ENCODE measurements at regions not wholly inside any gene's neighbourhood (a gene's known extent, or its start where the extent isn't known, plus 50 kb on each side); places are given as distances from the start of the nearest gene placed in this dataset.
"Not testable (repeated sequence)": the region's sequence is repeated elsewhere in the genome, so short reads cannot be mapped to it uniquely, and the experiment has no call there.

- no peak for DNase-seq
These were observed 142.1 kb downstream of the C6orf118 start for GRCh38 chr6:165167311-165167710.

GRCh38 chr6:165163519-165163918 is 145.9 kb downstream of the C6orf118 start:
- DNase-seq: no peak

DNA sequence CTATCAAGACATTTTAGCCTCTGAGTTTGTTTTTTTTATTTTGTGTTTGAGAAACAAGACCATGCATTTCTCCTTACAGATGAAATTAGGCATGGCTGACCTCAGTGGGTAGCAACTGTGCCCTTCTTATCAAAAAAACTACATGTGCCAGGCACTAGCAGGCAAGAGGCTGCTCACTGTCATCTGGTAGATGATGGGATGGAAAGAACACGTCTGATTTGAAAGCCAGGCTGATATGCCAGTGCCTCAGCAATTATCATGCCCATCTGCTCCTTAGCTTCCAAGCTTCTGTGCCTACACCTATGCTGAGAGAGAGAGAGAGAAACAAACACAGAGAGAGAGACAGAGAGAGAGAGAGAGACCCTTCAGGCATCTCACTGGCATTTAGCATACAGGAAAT is 149.9 kb downstream of the C6orf118 start:
- no peak for DNase-seq

- no peak for DNase-seq
These were observed 162.9 kb downstream of the C6orf118 start for GRCh38 chr6:165146456-165146855.

DNA sequence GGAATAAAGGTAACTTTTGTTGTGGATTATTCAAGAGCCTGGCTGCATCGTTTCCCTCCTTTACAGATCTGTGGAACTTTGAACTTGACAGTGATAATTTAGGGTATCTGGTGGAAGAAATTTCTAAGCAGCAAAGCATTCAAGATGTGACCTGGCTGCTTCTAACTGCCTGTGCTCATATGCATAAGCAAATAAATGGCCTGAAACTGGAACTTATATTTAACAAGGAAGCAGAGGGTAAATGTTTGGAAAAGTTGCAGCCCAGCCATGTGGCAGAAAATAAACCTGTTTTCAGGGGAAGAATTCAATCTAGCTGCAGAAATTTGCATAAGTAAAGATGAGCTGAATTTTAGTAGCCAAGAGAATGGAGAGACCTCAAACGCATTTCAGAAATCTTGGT is 173.5 kb downstream of the C6orf118 start:
- no peak for DNase-seq

DNA sequence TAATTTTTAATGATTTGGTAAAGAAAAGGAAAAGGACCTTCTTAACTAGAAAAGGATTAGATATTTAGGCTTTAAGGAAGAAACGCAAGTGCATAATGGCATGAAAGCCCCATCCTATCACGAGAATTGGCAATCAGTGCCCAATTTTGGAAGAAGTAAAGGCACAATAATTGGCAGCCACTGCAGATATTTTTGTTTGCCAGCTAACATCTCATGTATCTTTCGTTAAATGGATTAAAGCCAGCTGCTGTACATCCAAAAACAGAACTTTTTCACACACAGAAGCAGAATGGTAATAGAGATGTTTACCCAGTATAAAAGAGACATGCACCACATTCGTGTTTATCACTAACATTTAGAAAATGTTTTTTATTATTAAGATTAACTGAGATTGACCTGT is 180.3 kb downstream of the C6orf118 start:
- DNase-seq: no peak

GRCh38 chr6:165127743-165128142 is 181.7 kb downstream of the C6orf118 start:
- not testable (repeated sequence) for DNase-seq

DNA sequence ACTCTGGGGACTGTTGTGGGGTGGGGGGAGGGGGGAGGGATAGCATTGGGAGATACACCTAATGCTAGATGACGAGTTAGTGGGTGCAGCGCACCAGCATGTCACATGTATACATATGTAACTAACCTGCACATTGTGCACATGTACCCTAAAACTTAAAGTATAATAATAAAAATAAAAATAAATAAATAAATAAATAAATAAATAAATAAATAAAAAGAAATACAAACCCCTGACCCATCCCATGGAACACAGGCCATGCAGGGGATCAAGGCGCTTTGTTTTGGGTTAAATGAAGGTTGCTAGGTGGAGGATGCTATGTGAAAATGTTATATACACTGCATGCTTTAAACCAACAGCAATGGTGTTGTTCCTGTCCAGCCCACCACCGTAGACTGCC is 184.7 kb downstream of the C6orf118 start:
- not testable (repeated sequence) for DNase-seq

DNA sequence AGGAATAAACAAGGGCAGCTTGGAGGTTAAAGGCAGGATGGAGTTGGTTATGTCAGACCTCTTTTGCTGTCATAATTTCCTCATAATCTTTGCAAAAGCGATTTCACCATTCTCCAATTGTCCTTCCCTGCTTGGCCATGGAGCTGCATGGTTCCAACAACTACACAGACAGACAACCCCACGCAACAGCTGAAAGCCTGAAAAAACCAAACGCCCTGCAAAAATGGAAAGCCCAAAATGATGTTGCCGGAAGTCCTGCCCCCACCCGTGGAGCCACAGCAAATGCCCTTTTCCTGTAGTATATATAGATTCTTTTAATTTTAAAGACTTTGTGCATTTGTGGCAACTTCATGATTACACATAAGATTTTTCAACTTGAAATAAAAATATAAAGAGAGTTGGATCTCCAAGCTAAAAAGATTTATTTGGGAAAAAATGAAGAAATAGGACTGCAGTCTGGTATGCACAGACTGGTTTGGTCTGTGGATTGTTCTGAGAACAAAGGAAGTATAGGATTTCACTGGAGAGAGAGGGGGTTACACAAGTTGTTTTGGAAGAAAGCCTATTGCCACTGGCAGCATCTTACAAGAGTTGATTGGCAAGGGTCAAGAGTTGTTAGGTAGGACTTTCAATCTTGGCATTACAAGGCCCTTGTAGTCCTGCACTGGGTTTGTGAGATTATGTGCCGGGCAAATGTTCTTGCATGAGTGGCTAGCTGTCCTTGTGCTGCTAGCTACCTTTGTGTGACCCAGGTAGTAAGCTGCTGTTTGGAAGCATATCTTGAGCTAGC is 190.0 kb downstream of the C6orf118 start:
- no peak for DNase-seq

DNA sequence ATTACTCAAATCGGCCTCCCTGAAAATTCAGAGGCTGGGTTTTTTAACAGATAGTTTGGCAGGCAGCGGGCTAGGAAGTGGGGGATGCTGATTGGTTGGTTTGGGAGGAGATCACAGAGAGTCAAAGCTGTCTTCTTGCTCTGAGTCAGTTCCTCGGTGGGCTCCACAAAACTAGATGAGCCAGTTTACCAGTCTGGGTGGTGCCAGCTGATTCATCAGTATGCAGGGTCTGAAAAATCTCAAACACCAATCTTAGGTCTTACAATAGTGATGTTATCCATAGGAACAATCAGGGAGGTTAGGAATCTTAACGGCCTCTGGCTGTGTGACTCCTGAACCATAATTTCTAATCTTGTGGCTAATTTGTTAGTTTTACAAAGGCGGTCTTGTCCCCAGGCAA is 190.7 kb downstream of the C6orf118 start:
- DNase-seq: no peak

GRCh38 chr6:165117806-165118205 is 191.6 kb downstream of the C6orf118 start:
- DNase-seq: no peak

- no peak for DNase-seq
These were observed 192.3 kb downstream of the C6orf118 start for GRCh38 chr6:165117121-165117520.

GRCh38 chr6:165110860-165111259 is 198.5 kb downstream of the C6orf118 start:
- no peak for DNase-seq

DNA sequence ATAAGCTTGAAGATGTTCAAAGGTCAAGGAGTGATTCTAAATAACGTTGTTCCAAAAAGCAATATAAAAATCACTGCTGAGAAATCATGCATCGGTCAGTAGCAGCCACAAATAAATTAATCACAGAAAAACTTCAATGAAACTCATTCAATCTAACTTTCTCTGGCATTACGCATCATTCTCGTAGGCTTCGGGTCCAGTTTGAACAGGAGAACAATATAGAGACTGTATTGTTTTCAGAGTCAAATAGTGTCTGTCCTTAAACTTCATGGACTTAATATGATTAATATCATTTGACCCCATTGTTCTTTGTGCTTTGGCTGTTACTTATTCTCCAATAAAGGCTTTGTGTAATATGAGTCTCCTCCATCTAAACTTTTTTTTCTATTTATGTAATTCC is 200.4 kb downstream of the C6orf118 start:
- DNase-seq: no peak

DNA sequence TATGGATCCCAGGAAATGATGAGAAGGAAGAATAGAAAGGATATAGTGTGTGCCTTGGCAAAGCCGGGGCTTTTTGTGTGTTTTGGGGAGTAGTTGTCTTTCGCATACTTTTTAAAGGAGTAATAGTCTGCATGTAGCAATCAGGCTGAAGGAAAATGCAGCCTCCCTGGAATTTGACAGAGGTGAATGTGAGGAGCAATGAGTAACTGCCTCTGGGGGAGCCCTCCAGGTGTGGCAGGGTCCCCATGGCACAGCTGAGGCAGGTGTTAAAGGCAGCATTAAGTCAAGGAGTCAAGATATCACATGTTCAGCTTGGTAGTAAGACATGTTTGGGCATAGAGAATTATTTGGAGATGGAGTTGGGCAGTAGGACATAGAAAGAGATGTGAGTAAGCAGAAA is 203.1 kb downstream of the C6orf118 start:
- DNase-seq: no peak

DNA sequence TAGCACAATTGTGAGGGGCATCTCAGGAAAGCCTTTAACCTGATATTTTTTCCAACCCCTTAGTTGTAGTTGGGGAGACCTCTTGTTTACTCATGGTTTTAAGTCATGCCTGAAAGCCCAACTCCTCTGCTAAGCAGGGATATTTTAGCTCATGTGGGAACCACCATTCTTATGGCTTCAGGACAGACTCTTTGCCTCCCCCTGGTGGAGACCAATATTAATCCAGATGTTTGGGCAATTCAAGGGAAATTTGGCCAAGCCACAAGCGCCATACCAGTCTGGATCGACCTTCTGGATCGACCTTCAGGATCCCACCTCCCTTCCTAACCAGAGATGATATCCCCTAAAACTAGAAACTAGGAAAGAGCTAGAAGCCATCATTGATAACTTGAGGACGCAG is 211.2 kb downstream of the C6orf118 start:
- no peak for DNase-seq

DNA sequence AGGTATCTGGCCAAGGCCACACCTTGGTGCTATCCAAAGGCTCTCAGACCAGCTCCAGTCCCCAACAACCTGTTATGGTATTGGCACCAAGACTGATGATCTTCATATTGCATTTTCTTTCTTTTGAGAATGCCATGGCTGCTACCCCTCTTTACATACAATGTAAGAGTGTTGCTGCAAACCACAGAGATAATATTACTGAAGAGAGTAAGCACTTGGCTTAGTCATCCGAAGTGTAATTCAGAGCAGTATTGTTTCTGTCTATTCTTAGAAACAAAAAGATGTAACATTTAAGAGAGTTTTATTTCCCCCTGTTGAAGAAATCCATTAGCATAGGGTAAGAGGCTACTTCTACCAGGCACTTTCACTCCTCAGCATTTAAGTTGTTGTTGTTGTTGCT is 212.5 kb downstream of the C6orf118 start:
- no peak for DNase-seq

DNA sequence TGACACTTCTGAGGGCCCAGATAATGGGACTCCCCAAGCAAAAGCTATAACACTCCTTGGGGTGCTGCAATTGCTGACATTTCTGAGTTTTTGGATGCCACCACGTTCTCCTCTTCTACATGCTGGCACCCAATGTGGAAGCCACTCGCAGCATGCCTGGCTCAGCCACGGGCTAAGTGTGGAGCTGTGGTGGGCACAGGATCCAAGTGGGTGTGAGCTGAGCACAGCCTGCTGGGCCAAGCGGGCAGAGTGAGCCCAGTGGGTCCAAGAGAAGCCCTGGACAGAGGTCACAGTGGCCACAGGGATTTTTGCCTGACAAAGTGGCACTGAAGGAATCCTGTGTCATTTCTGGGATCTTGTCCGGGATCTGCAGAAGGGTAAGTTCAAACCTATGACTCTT is 213.2 kb downstream of the C6orf118 start:
- DNase-seq: no peak

- DNase-seq: no peak
These were observed 216.4 kb downstream of the C6orf118 start for GRCh38 chr6:165092881-165093595.

DNA sequence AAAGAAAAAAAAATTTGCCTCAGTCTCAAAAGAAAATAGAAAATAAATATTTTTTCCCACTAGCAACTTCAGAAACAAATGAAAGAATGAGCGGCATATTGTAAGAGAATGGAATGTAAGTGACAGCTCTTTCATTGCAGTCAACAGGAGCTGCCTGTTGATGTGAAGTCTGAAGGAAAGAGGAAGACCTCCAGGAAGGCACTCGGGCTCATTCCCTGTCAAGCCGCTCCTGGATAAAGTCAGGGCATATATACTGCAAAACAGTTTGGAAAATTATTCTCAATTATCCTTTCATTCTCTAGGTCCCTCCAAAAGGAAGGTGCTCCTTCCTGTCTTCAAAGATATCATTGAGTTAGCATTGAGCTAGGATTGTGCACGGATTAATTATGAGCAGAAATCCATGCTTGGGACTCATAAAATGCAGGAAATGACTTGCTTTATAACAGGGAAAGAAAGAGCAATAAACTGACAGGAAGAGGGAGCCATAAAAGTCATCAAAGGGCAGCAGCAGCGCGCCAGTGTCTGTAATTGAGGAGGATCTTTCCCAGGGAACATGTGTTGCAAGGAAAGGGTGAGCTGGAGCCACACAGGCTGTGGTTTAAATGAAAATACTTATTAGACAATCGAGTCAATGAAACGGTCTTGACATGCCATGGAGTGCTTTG is 218.2 kb downstream of the C6orf118 start:
- DNase-seq: no peak

DNA sequence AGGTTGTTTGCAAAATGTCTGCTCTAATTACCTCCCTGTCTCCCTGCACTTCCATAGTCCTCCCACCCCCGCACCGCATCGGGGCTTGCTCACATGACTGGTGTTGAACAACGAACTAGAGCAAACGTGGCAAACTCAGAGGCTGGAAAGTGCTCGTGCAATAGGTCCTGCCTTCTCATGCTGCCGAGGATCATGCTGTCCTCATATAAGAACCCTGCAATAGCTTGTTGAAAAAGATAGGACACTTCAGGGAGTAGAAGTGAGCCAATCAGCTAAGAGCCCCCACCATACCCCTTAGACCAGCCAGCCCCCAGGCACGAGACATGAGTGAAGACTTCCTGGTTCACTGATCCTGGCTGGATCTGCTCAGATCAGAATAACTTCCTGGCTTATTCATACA is 219.2 kb downstream of the C6orf118 start:
- no peak for DNase-seq

- no peak for DNase-seq
These were observed 222.6 kb downstream of the C6orf118 start for GRCh38 chr6:165086814-165087213.

DNA sequence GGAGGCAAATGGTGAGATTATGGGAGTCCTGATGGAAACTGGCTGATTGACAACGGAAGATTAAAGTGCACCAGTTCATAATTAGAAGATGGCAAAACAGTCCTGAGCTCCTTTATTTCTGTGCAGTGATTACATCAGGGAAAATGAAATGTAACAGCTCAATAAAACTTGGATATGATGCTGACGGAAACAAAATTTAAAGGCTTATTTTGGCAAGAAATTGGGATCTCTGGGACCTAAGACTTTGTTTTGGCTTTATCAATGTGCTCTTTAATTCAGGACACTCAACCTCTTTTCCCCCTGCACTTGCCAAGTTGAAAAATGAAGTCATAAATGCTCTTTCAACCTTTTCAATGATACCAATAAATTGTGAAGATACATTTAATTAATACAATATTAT is 226.8 kb downstream of the C6orf118 start:
- no peak for DNase-seq

GRCh38 chr6:165081944-165082532 is 227.4 kb downstream of the C6orf118 start:
- DNase-seq: no peak

All from SHP77 treated with DMSO at 0.1 percent for 48 hours (cell line).